ENCODE measurements at regions not wholly inside any gene's neighbourhood (a gene's known extent, or its start where the extent isn't known, plus 50 kb on each side); places are given as distances from the start of the nearest gene placed in this dataset.

GRCh38 chr5:56662893-56663292, 152.5 kb upstream of the MAP3K1 start:
- Histone ChIP-seq H3K9me3 (ENCODE audit: control extremely low read depth in 1 of 5, control insufficient read depth in 4 of 5, insufficient read depth in 2 of 5, low read depth in 1 of 5, low read length in 4 of 5) (no peaks in the 10 kb centered on the region), H3K27me3 (replicated peaks in 2 of 5; ENCODE audit: control insufficient read depth in 4 of 5, insufficient read depth in 5 of 5, low read length in 4 of 5) (no peaks in the 10 kb centered on the region), H3K36me3 (ENCODE audit: control insufficient read depth in 4 of 4, insufficient read depth in 4 of 4, low read length in 3 of 4) (no peaks in the 10 kb centered on the region), H3K27ac (ENCODE audit: insufficient read depth in 1 of 2, low read depth in 1 of 2, low read length in 2 of 2, poor library complexity in 1 of 2, severe bottlenecking in 2 of 2) (no peak overlapping the region), H3K4me3 (ENCODE audit: control insufficient read depth in 1 of 7, extremely low read depth in 1 of 7, insufficient read depth in 4 of 7, low read depth in 2 of 7, low read length in 6 of 7) (no peak overlapping the region), H3K4me1 (ENCODE audit: control extremely low read depth in 1 of 4, control insufficient read depth in 4 of 4, insufficient read depth in 4 of 4, low read length in 3 of 4) (peaks cover 0 to 4% (median 0%) of the 10 kb centered on the region in 4 experiments)
- DNase-seq = no peak
- CTCF ChIA-PET = no interaction called here
- POLR2A ChIA-PET = interaction anchor here (0.7 kb wide), 1 partner anchor 144 kb away, joined by 3 read pairs; no protein-coding TSS in a partner anchor
- 100% methylated on average over 3 of the region's 3 CpGs for WGBS (ENCODE audit: insufficient coverage)

DNA sequence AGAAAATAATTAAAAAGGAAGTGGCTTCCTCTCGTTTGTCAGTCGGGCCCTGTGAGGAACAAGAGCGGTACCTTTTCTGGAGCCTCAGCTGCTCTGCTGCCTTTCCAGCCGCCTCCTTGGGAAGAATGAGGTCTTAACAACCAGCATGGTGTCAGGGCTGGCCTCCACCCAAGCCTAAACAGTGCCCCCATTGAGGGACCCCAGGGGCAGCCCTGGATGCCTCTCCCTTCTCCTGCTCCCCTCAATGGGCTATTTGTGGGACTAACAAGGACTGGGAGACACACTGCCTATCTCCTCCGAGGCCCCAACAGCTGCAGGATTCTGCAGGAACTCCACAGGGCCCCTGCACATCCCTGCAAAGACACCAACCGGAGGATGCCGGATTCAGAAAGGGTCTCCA, 155.4 kb upstream of the MAP3K1 start:
- Histone ChIP-seq H3K27me3 (replicated peaks in 2 of 5; ENCODE audit: control insufficient read depth in 4 of 5, insufficient read depth in 5 of 5, low read length in 4 of 5) (no peaks in the 10 kb centered on the region), H3K4me3 (ENCODE audit: control insufficient read depth in 1 of 7, extremely low read depth in 1 of 7, insufficient read depth in 4 of 7, low read depth in 2 of 7, low read length in 6 of 7) (no peak overlapping the region), H3K9me3 (ENCODE audit: control extremely low read depth in 1 of 5, control insufficient read depth in 4 of 5, insufficient read depth in 2 of 5, low read depth in 1 of 5, low read length in 4 of 5) (no peaks in the 10 kb centered on the region), H3K27ac (ENCODE audit: insufficient read depth in 1 of 2, low read depth in 1 of 2, low read length in 2 of 2, poor library complexity in 1 of 2, severe bottlenecking in 2 of 2) (no peak overlapping the region), H3K4me1 (ENCODE audit: control extremely low read depth in 1 of 4, control insufficient read depth in 4 of 4, insufficient read depth in 4 of 4, low read length in 3 of 4) (peaks cover 0 to 4% (median 0%) of the 10 kb centered on the region in 4 experiments), H3K36me3 (ENCODE audit: control insufficient read depth in 4 of 4, insufficient read depth in 4 of 4, low read length in 3 of 4) (no peaks in the 10 kb centered on the region)
- WGBS (ENCODE audit: insufficient coverage) = 95% methylated on average over 5 of the region's 7 CpGs
- no peak for DNase-seq
- ChIA-PET POLR2A (interaction anchor here (0.6 kb wide), 1 partner anchor 32 kb away, joined by 3 read pairs; no protein-coding TSS in a partner anchor), CTCF (no interaction called here)

- Histone ChIP-seq H3K4me3 (ENCODE audit: control insufficient read depth in 1 of 7, extremely low read depth in 1 of 7, insufficient read depth in 4 of 7, low read depth in 2 of 7, low read length in 6 of 7) (no peak overlapping the region), H3K4me1 (ENCODE audit: control extremely low read depth in 1 of 4, control insufficient read depth in 4 of 4, insufficient read depth in 4 of 4, low read length in 3 of 4) (peaks cover 0 to 4% (median 0%) of the 10 kb centered on the region in 4 experiments), H3K9me3 (ENCODE audit: control extremely low read depth in 1 of 5, control insufficient read depth in 4 of 5, insufficient read depth in 2 of 5, low read depth in 1 of 5, low read length in 4 of 5) (no peaks in the 10 kb centered on the region), H3K27me3 (replicated peaks in 2 of 5; ENCODE audit: control insufficient read depth in 4 of 5, insufficient read depth in 5 of 5, low read length in 4 of 5) (no peaks in the 10 kb centered on the region), H3K27ac (ENCODE audit: insufficient read depth in 1 of 2, low read depth in 1 of 2, low read length in 2 of 2, poor library complexity in 1 of 2, severe bottlenecking in 2 of 2) (no peak overlapping the region), H3K36me3 (ENCODE audit: control insufficient read depth in 4 of 4, insufficient read depth in 4 of 4, low read length in 3 of 4) (no peaks in the 10 kb centered on the region)
- ChIA-PET POLR2A (no interaction called here), CTCF (interaction anchor here (1.1 kb wide), 1 partner anchor 14 kb away, joined by 5 read pairs; no protein-coding TSS in a partner anchor)
- 100% methylated on average over 1 of the region's 1 CpG for WGBS (ENCODE audit: insufficient coverage)
- DNase-seq = no peak
Measured at GRCh38 chr5:56658972-56659371, 156.4 kb upstream of the MAP3K1 start.

GRCh38 chr5:56656846-56657726, 158.3 kb upstream of the MAP3K1 start:
- no peaks in the 10 kb centered on the region for H3K36me3 ChIP-seq (ENCODE audit: control insufficient read depth in 4 of 4, insufficient read depth in 4 of 4, low read length in 3 of 4)
- CTCF ChIA-PET = no interaction called here

DNA sequence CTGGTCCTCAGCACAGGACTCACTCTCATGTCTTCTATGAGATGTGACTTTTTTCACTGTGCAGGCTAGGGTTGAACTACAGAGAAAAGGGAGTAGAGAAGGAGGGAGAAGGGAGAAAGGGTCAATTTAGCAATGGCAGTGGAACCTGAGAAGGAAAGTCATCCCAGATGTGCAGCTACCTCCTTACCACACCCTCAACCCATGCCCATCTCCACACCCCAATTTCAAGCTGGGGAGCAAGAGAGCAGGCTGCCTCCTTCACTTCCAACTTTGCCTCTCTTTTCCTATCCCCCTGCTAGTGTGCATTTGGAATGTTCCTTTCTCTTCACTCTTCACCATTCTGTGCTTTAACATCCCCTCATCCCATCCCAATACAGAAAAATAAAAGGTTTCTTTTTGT, 163.5 kb upstream of the MAP3K1 start:
- CTCF ChIA-PET = no interaction called here
- H3K4me3 ChIP-seq (ENCODE audit: control insufficient read depth in 1 of 7, extremely low read depth in 1 of 7, insufficient read depth in 4 of 7, low read depth in 2 of 7, low read length in 6 of 7) = no peak overlapping the region
- POLR2A ChIA-PET = interaction anchor here (0.7 kb wide), 1 partner anchor 107 kb away, joined by 3 read pairs; no protein-coding TSS in a partner anchor
- no peaks in the 10 kb centered on the region for H3K27me3 ChIP-seq (replicated peaks in 2 of 5; ENCODE audit: control insufficient read depth in 4 of 5, insufficient read depth in 5 of 5, low read length in 4 of 5)
- no peaks in the 10 kb centered on the region for H3K4me1 ChIP-seq (ENCODE audit: control extremely low read depth in 1 of 4, control insufficient read depth in 4 of 4, insufficient read depth in 4 of 4, low read length in 3 of 4)
- DNase-seq = no peak
- H3K36me3 ChIP-seq (ENCODE audit: control insufficient read depth in 4 of 4, insufficient read depth in 4 of 4, low read length in 3 of 4) = no peaks in the 10 kb centered on the region
- no peak overlapping the region for H3K27ac ChIP-seq (ENCODE audit: insufficient read depth in 1 of 2, low read depth in 1 of 2, low read length in 2 of 2, poor library complexity in 1 of 2, severe bottlenecking in 2 of 2)
- no peaks in the 10 kb centered on the region for H3K9me3 ChIP-seq (ENCODE audit: control extremely low read depth in 1 of 5, control insufficient read depth in 4 of 5, insufficient read depth in 2 of 5, low read depth in 1 of 5, low read length in 4 of 5)

More at GRCh38 chr5:56656846-56657726, 158.3 kb upstream of the MAP3K1 start:
- WGBS (ENCODE audit: insufficient coverage) = 100% methylated on average over 1 of the region's 2 CpGs
- H3K27me3 ChIP-seq (replicated peaks in 2 of 5; ENCODE audit: control insufficient read depth in 4 of 5, insufficient read depth in 5 of 5, low read length in 4 of 5) = no peaks in the 10 kb centered on the region
- POLR2A ChIA-PET = no interaction called here
- H3K9me3 ChIP-seq (ENCODE audit: control extremely low read depth in 1 of 5, control insufficient read depth in 4 of 5, insufficient read depth in 2 of 5, low read depth in 1 of 5, low read length in 4 of 5) = no peaks in the 10 kb centered on the region
- no peak overlapping the region for H3K4me3 ChIP-seq (ENCODE audit: control insufficient read depth in 1 of 7, extremely low read depth in 1 of 7, insufficient read depth in 4 of 7, low read depth in 2 of 7, low read length in 6 of 7)
- peaks cover 0 to 4% (median 0%) of the 10 kb centered on the region in 4 experiments for H3K4me1 ChIP-seq (ENCODE audit: control extremely low read depth in 1 of 4, control insufficient read depth in 4 of 4, insufficient read depth in 4 of 4, low read length in 3 of 4)
- no peak for DNase-seq
- no peak overlapping the region for H3K27ac ChIP-seq (ENCODE audit: insufficient read depth in 1 of 2, low read depth in 1 of 2, low read length in 2 of 2, poor library complexity in 1 of 2, severe bottlenecking in 2 of 2)

DNA sequence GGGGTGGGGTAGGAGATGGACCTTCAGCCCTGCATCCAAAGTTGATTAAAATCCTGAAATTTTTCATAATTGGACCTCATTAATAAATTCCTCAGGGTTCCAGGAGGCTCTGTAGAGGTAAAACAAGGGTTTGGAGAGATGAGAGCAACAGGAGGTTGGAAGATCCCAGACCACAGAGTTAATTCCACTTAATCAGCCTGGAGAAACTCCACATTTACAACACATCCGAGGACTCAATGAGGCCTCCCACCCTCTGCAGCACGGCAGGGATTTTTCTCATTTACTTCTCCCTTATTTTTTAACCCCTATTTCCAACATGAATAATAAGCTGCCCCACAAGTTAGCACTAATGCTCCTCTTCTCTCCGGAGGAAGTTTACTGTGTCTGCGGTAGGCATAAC, 165.0 kb upstream of the MAP3K1 start:
- 100% methylated on average over 3 of the region's 4 CpGs for WGBS (ENCODE audit: insufficient coverage)
- POLR2A ChIA-PET = no interaction called here

DNA sequence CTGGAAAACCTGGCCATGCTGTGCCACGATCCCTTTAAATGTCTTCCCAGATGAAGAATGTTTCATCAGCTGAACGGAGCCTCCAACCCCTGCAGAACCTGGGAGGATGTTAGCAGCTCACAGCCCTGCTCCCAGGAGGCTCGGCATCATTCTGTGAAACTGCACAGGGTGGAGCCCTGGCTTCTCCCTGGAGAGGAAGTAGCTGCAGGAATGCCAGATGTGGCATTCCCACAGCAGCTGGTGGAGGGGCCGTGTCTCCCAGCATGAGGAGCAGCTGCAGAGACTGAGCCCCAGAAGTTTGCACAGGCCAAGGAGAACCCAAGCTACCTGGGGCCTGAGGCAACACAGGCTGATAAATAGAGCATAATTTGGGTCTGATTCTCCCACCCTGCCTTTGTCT, 165.8 kb upstream of the MAP3K1 start:
- no peak overlapping the region for H3K4me3 ChIP-seq (ENCODE audit: control insufficient read depth in 1 of 7, extremely low read depth in 1 of 7, insufficient read depth in 4 of 7, low read depth in 2 of 7, low read length in 6 of 7)
- no peaks in the 10 kb centered on the region for H3K36me3 ChIP-seq (ENCODE audit: control insufficient read depth in 4 of 4, insufficient read depth in 4 of 4, low read length in 3 of 4)
- POLR2A ChIA-PET = no interaction called here
- no peaks in the 10 kb centered on the region for H3K9me3 ChIP-seq (ENCODE audit: control extremely low read depth in 1 of 5, control insufficient read depth in 4 of 5, insufficient read depth in 2 of 5, low read depth in 1 of 5, low read length in 4 of 5)
- H3K27me3 ChIP-seq (replicated peaks in 2 of 5; ENCODE audit: control insufficient read depth in 4 of 5, insufficient read depth in 5 of 5, low read length in 4 of 5) = no peaks in the 10 kb centered on the region
- no peak overlapping the region for H3K27ac ChIP-seq (ENCODE audit: insufficient read depth in 1 of 2, low read depth in 1 of 2, low read length in 2 of 2, poor library complexity in 1 of 2, severe bottlenecking in 2 of 2)
- no peak for DNase-seq
- WGBS (ENCODE audit: insufficient coverage) = 97% methylated on average over 4 of the region's 4 CpGs
- H3K4me1 ChIP-seq (ENCODE audit: control extremely low read depth in 1 of 4, control insufficient read depth in 4 of 4, insufficient read depth in 4 of 4, low read length in 3 of 4) = no peaks in the 10 kb centered on the region
- CTCF ChIA-PET = no interaction called here

More for the DNA sequence above, 165.0 kb upstream of the MAP3K1 start:
- no peaks in the 10 kb centered on the region for H3K4me1 ChIP-seq (ENCODE audit: control extremely low read depth in 1 of 4, control insufficient read depth in 4 of 4, insufficient read depth in 4 of 4, low read length in 3 of 4)
- no peaks in the 10 kb centered on the region for H3K9me3 ChIP-seq (ENCODE audit: control extremely low read depth in 1 of 5, control insufficient read depth in 4 of 5, insufficient read depth in 2 of 5, low read depth in 1 of 5, low read length in 4 of 5)
- CTCF ChIA-PET = no interaction called here
- no peak overlapping the region for H3K27ac ChIP-seq (ENCODE audit: insufficient read depth in 1 of 2, low read depth in 1 of 2, low read length in 2 of 2, poor library complexity in 1 of 2, severe bottlenecking in 2 of 2)
- no peak overlapping the region for H3K4me3 ChIP-seq (ENCODE audit: control insufficient read depth in 1 of 7, extremely low read depth in 1 of 7, insufficient read depth in 4 of 7, low read depth in 2 of 7, low read length in 6 of 7)
- H3K27me3 ChIP-seq (replicated peaks in 2 of 5; ENCODE audit: control insufficient read depth in 4 of 5, insufficient read depth in 5 of 5, low read length in 4 of 5) = no peaks in the 10 kb centered on the region
- H3K36me3 ChIP-seq (ENCODE audit: control insufficient read depth in 4 of 4, insufficient read depth in 4 of 4, low read length in 3 of 4) = no peaks in the 10 kb centered on the region
- DNase-seq = no peak
